AG09319 (cell line): ENCODE measurements at regions not wholly inside any gene's neighbourhood (a gene's known extent, or its start where the extent isn't known, plus 50 kb on each side); places are given as distances from the start of the nearest gene placed in this dataset.

Source experiments
- DNase-seq: peaks from one replicate; pipeline ENCODE4 v3.0.0-alpha.2; 2010; ENCODE audit warnings: low read depth; ENCODE audit errors: extremely low read depth
- TF ChIP-seq, protein P1 (sequence below): IDR thresholded peaks from 2 replicates; pipeline ENCODE4 v1.5.1; 2011; ENCODE audit warnings: low read depth, mild to moderate bottlenecking, inconsistent platforms, low read length, moderate library complexity

DNA sequence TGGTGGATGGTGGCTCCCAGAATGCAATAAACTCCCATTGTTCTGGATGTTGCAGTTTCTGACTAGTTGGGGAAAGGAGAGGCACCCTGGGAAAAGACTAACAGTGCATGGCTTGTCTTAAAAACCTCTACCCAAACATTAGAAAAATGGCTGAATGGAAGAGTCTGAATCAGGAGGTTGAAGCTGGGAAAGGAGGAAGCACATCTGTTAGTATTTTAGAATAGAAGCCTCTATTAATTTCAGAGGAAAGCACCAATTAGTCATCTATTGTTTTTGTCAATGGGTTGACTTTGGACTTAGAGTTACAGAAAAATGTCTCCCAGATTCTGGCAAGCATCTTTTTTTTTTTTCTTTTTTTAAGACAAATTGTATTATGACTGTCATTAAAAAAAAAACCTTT lies 56.1 kb upstream of the ELMO1 start:
- TF ChIP-seq, protein P1, sequence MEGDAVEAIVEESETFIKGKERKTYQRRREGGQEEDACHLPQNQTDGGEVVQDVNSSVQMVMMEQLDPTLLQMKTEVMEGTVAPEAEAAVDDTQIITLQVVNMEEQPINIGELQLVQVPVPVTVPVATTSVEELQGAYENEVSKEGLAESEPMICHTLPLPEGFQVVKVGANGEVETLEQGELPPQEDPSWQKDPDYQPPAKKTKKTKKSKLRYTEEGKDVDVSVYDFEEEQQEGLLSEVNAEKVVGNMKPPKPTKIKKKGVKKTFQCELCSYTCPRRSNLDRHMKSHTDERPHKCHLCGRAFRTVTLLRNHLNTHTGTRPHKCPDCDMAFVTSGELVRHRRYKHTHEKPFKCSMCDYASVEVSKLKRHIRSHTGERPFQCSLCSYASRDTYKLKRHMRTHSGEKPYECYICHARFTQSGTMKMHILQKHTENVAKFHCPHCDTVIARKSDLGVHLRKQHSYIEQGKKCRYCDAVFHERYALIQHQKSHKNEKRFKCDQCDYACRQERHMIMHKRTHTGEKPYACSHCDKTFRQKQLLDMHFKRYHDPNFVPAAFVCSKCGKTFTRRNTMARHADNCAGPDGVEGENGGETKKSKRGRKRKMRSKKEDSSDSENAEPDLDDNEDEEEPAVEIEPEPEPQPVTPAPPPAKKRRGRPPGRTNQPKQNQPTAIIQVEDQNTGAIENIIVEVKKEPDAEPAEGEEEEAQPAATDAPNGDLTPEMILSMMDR, result no peak
- DNase-seq, result no peak

DNA sequence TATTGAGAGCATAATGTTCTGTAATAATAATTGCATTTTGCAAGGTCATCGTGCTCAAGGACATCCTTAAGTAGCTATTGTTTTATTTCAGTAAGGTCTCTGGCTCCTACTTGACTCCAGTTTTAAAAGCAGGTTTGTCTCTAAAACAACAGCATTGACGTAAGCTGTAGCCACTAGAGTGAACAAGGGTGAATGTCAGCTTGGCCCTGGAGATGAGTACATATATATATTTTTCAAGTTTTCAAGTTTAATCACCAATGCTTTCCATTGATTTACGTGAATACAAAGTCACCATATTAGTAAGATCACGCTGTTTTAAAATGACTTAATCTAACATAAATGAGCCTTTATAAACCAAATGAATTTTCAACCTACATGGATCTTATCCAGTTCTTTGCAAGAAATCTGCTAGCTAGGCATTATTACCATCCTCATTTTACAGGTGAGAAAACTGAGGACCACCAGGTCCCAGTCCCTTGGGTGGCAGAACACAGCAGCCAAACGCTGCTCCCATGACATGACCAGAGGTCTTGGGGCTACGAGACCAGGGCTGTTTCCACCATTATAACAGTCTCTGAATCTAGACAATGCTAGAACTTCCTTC lies 57.2 kb upstream of the ELMO1 start:
- no peak for DNase-seq
- TF ChIP-seq, protein P1, result no peak

- DNase-seq, result no peak
- TF ChIP-seq, protein P1, result no peak
Observed at GRCh38 chr7:37508118-37508517, 59.5 kb upstream of the ELMO1 start.

DNA sequence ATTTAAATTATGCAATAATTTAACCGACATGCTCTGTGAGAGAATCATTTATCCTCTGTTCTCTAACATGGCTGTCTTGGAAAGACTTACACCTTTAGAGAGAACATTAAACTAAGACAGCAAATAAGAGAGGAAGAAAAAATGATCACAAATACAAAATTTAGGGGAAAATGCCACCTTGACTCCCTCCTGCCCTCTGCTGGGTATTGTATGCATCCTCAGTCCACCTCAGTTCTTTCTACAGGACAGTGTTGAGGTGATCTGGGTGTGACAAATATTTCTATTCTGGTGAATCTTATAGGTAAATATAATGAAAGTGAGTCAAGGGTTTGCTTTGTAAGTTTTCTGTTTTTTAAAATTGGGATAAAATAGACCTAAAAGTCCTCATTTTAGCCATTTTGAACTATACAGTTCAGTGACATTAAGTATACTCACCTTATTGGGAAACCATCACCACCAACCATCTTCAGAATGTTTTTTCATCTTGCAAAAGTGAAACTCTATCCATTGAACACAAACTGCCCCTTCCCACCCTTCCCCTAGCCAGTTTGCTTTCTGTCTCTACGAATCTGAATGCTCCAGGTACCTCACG lies 61.5 kb upstream of the ELMO1 start:
- TF ChIP-seq, protein P1, result peak; percentile 37
- no peak for DNase-seq

DNA sequence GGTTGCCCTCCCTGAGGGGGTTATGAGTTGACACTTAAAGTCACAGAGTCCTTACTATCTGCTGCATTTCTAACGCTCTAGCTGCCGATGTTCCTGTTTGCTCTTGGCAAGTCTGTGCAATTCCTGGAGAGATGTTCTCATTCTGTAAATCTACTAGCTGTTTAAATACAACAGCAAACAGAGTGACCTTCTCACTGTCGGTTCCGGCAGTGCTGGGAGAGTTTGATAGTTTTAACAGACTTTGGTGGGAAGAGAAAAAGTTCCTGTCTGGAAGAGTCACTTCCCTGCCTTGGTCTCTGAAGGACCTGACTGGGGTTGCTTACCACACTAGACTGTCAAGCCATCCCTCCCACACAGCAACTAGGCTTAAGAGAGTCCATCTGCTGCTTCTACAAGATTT lies 63.3 kb upstream of the ELMO1 start:
- TF ChIP-seq, protein P1, result no peak
- no peak for DNase-seq

DNA sequence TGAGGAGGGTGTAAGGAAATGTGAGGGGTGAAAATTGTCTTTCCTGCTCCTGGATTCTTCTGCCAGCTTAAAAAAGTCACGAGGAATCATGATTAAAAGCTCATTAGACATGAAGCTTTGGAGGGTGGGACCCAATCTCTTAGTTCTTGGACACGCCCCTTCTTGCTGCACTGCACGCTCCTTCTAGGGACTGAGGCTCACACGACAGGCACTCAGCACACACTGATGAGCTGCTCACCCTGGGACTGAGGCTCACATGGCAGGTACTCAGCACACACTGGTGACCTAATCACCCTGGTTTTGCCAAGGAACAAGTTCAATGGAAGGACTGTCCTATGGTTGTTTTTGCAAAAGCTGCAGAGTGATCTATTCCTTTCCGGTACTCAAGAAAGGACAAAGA lies 65.8 kb upstream of the ELMO1 start:
- TF ChIP-seq, protein P1, result no peak
- DNase-seq, result no peak

DNA sequence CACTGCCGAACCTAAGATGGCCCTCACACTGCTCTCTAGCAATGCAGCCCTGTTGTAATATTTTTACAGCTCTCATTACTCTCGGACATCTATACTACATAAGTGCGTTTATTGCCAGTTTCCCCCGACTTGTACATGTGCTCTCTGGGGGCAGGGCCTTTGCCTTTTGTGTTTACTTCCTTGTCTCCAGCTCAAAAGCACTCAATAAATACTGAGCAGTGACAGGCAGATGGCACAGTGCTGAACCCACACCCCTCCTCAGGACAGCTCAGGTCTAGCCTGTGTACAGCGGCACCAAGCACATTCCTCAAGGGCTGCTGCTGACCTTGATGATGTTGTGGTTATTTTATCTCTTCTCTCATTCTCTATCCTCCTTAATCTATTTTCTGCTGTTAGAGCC lies 68.0 kb upstream of the ELMO1 start:
- DNase-seq, result no peak
- TF ChIP-seq, protein P1, result no peak
